ENCODE measurements at regions not wholly inside any gene's neighbourhood (a gene's known extent, or its start where the extent isn't known, plus 50 kb on each side); places are given as distances from the start of the nearest gene placed in this dataset.

- ATAC-seq = no peak
- H3K4me3 ChIP-seq = no peak overlapping the region
- TF ChIP-seq, protein P1, sequence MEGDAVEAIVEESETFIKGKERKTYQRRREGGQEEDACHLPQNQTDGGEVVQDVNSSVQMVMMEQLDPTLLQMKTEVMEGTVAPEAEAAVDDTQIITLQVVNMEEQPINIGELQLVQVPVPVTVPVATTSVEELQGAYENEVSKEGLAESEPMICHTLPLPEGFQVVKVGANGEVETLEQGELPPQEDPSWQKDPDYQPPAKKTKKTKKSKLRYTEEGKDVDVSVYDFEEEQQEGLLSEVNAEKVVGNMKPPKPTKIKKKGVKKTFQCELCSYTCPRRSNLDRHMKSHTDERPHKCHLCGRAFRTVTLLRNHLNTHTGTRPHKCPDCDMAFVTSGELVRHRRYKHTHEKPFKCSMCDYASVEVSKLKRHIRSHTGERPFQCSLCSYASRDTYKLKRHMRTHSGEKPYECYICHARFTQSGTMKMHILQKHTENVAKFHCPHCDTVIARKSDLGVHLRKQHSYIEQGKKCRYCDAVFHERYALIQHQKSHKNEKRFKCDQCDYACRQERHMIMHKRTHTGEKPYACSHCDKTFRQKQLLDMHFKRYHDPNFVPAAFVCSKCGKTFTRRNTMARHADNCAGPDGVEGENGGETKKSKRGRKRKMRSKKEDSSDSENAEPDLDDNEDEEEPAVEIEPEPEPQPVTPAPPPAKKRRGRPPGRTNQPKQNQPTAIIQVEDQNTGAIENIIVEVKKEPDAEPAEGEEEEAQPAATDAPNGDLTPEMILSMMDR (IDR thresholded peaks at IDR 0.05) = no peak
- no peaks in the 10 kb centered on the region for H3K27me3 ChIP-seq (ENCODE audit: insufficient read depth in 3 of 3, low read length in 2 of 3)
- H3K4me1 ChIP-seq = no peaks in the 10 kb centered on the region
- no peak for DNase-seq
- H3K9me3 ChIP-seq = peaks cover 11% of the 10 kb centered on the region
- H3K36me3 ChIP-seq (ENCODE audit: insufficient read depth in 1 of 2, low read depth in 1 of 2) = no peaks in the 10 kb centered on the region
- no peak overlapping the region for H3K27ac ChIP-seq
- intact Hi-C loops (cut with DNase I) = no loop called here
- 49 to 53% (median 50%) methylated on average over 22 of the region's 22 CpGs for WGBS, 3 donors
These were observed 97.4 kb downstream of the SHOX start for GRCh38 chrX:727738-728621.

- H3K4me1 ChIP-seq = no peaks in the 10 kb centered on the region
- H3K27me3 ChIP-seq (ENCODE audit: insufficient read depth in 3 of 3, low read length in 2 of 3) = no peaks in the 10 kb centered on the region
- 82 to 86% (median 86%) methylated on average over 9 of the region's 9 CpGs for WGBS, 3 donors
- no peak overlapping the region for H3K27ac ChIP-seq
- H3K36me3 ChIP-seq (ENCODE audit: insufficient read depth in 1 of 2, low read depth in 1 of 2) = no peaks in the 10 kb centered on the region
- H3K9me3 ChIP-seq = peaks cover 11% of the 10 kb centered on the region
- ATAC-seq = no peak
- intact Hi-C loops (cut with DNase I) = no loop called here
- DNase-seq = no peak
- H3K4me3 ChIP-seq = no peak overlapping the region
- TF ChIP-seq, protein P1 (IDR thresholded peaks at IDR 0.05) = no peak
These were observed 95.4 kb downstream of the SHOX start for GRCh38 chrX:725971-726370.

DNA sequence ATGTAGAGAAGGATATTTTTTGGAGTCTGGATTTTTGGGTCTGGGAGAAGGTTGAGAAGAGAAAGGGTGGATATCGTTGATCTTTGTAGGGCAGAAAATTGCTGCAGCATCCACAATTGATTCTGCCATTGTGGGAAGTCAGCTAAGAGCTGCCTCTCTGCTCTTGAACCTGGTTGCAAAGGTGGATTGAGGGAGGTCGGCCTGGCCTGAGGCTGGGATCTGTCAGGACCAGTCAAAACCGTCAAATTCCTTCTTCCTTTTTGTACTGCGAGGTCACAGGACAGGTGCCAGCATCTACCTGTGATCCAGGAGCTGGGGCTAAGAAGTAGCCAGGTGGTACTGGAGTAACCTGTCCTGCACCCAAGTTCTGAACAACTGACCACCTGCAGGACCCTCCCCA is 93.7 kb downstream of the SHOX start:
- no peak overlapping the region for H3K4me3 ChIP-seq
- no peaks in the 10 kb centered on the region for H3K27me3 ChIP-seq (ENCODE audit: insufficient read depth in 3 of 3, low read length in 2 of 3)
- TF ChIP-seq, protein P1 (IDR thresholded peaks at IDR 0.05) = no peak
- H3K4me1 ChIP-seq = no peaks in the 10 kb centered on the region
- H3K9me3 ChIP-seq = peaks cover 11% of the 10 kb centered on the region
- H3K27ac ChIP-seq = no peak overlapping the region
- intact Hi-C loops (cut with DNase I) = no loop called here
- no peaks in the 10 kb centered on the region for H3K36me3 ChIP-seq (ENCODE audit: insufficient read depth in 1 of 2, low read depth in 1 of 2)
- DNase-seq = no peak
- ATAC-seq = no peak
- 92 to 94% (median 93%) methylated on average over 4 of the region's 4 CpGs for WGBS, 3 donors

DNA sequence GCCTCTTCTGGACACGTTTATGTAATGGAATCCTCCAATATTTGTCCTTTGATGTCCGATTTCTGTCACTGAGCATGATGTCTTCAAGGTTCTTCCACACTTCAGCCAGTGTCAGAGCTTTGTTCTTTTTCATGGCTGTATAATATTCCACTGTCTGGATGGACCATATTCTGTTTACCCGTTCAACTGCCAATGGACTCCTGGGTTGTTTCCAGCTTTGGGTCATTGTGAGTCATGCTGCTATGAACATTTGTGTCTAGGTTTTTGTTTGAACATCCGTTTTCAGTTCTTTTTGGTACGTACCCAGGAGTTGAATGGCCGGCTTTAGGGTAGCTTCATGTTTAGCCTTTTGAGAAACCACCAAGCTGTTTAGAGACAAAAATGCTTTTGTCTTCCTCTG is 93.2 kb downstream of the SHOX start:
- H3K27ac ChIP-seq = no peak overlapping the region
- H3K9me3 ChIP-seq = peaks cover 11% of the 10 kb centered on the region
- TF ChIP-seq, protein P1 (IDR thresholded peaks at IDR 0.05) = no peak
- H3K27me3 ChIP-seq (ENCODE audit: insufficient read depth in 3 of 3, low read length in 2 of 3) = no peaks in the 10 kb centered on the region
- ATAC-seq = no peak
- H3K4me3 ChIP-seq = no peak overlapping the region
- no peaks in the 10 kb centered on the region for H3K36me3 ChIP-seq (ENCODE audit: insufficient read depth in 1 of 2, low read depth in 1 of 2)
- intact Hi-C loops (cut with DNase I) = no loop called here
- H3K4me1 ChIP-seq = no peaks in the 10 kb centered on the region
- 75 to 90% (median 76%) methylated on average over 6 of the region's 6 CpGs for WGBS, 3 donors
- no peak for DNase-seq
